HG03045 (cell line): ENCODE measurements at regions not wholly inside any gene's neighbourhood (a gene's known extent, or its start where the extent isn't known, plus 50 kb on each side); places are given as distances from the start of the nearest gene placed in this dataset.
"Not testable (repeated sequence)": the region's sequence is repeated elsewhere in the genome, so short reads cannot be mapped to it uniquely, and the experiment has no call there.

ENCODE experiments used
- ATAC-seq: cut with Tn5 transposase; IDR thresholded peaks from one replicate; pipeline ENCODE4 v1.9.1; 2021; ENCODE audit warnings: mild to moderate bottlenecking, moderate library complexity; ENCODE audit not compliant: unreplicated experiment

DNA sequence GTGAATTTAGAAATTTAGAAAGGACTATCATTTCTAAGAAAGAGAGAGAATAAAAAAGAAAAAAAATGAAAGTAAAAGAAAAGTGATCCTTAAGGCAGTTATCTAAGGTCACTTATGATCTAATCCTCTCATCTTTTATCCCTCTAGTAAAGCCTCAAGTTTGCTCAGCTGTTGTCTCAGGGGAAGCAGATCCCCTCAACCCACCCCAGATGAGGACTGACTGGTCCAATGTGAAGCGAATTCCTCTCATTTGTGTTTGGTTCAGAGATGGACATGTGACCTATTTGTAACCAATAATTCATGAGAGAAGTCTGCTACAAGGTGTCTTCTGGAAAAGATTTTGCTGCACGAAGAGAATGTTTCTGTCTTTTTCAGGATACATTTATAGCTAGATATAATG, 1591.3 kb downstream of the ADGRL3 start:
- no peak for ATAC-seq

DNA sequence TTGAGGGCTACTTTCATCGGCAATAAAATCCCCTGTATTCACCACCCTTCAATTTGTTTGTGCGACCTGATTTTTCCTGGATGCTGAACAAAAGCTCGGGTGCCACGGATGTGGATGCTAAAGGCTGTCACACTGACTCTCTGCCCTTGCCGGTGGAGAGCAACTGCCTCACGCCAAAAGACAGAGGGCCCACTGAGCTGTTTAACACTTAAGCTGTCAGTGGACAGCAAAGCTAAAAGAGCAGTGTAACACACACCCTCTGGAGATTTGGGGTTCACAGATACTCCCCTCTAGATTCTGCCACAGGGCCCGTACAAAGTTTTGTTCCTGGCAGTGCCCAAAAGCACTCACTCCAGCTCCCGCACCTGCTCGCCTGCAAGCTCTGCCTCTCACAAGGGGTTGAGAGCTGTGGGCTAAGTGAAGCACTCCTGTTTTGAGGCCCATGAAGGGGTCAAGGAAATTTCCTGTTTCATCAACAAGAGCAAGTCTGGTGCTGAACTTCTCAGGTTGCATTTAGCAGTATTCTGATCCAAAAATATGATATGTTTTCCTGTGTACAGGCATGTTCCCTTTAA, 1571.9 kb downstream of the ADGRL3 start:
- ATAC-seq: no peak

DNA sequence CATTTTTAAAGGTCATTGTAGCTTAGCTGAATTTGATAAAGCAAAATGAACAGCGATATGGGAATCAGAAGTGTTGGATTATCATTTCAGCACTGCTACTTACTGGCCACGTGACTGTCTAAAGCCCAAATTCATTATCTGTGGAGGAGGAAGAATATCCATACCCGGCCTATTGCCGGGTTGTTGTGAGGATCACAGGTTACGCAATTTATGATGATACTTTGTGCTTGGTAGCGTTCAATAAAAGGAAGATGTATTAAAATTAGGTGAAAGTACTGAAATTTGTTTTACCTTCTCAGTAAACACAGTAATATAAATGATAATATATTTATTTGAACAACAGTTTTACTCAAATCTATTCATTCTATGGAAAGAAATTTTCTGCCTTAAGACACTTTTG, 1540.2 kb downstream of the ADGRL3 start:
- no peak for ATAC-seq

- no peak for ATAC-seq
Observed at GRCh38 chr4:62717154-62717553, 1517.0 kb downstream of the ADGRL3 start.

DNA sequence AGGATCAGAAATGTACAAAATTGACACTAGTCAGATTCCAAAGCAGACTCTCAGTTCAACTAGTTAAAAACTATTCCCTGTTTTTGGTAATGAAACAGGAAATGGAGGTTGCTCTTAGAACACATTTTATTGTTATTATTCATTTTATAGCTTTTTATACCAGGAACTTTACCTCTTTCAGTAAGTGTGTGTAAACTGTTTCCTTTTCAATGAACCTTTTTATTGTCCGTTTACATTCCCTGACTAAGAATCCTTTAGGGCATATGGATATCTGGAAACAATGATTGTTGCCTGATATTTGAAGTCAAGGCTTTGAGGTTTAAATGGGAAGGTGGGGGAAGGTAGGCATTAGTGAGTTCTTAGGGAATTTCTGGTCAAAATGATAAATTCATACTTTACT, 1511.4 kb downstream of the ADGRL3 start:
- ATAC-seq: no peak

DNA sequence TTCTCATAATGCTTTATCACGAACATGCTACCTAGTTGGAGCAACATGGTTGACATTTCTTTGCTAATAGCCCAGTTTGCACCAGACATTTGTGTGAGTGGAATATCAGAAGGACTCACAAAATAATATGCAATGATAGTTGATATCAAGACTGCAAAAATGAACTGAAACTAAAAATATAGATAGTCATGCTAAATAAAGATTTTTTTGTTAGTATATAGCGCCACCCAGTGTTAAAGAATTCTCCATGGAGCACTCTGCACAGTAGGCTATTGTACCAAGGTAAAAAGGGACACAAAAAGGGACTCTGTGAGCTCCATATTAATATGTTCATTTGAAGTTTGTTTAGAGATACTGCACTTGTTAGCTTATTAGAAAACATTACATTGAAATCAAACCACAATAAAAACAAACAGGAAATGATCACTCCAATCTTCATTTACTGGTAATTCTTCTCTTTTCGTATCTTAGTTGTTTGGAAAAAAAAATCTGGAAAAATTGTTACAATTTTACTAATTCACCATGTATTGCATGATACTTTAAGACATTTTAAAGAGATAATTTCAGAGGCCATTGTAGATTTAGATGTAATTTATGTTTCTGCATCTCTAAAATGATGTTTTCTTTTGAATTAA, 1509.6 kb downstream of the ADGRL3 start:
- ATAC-seq: no peak

GRCh38 chr4:62706423-62706822, 1506.3 kb downstream of the ADGRL3 start:
- no peak for ATAC-seq

DNA sequence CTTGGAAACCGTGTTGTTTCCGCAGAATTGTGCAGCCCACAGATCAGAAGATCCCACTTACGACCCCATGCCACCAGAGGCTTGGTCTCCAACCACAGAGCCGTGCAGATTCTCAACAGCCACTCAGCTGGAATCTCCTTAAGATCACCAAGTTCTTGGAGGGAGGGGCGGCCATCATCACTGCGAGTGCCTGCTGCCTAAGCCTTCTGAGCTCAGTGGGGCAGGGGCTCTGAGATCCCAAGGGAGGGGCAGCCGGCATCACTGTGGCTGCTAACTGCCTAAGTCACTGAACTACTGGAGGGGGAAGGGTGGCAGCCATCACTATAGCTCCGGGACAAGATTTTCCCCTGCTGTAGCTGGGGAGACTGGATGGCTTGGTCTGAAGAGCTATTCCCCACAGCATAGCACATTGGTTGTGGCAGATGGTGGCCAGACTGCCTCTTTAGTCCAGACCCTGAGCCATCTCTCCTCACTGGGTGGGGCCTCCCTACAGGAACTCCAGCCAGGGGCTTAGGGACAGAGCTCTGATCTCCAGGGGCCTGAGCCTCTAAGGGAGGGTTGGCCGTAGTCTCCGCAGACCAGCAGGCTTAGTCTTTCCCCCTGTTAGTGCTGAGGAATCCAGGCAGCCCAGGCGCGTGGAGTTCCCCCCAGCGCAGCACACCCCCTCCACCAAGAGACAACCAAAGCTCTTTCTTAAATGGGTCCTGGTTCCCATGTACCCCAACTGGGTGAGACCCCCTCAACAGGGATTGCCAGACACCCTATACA, 1483.9 kb downstream of the ADGRL3 start:
- no peak for ATAC-seq

- ATAC-seq: no peak
Observed at GRCh38 chr4:62676962-62677361, 1476.8 kb downstream of the ADGRL3 start.

DNA sequence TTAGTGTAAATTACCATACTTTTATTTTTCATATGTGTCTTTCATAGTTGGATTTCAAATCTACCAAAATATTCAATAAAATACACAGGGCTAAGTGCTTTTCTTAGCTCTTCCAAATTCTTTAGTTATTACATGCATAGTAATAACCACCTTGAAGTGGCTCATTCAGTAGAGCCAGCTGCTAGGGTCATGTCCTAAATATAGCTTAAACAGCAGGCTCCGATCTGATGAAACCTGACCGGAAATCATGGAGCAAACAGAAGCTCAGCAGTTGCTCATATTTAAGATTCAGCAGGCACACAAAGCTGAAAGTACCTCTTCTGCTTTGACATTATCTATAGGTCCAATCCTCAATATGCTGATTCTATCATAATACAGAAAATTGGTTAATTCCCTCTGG, 1470.4 kb downstream of the ADGRL3 start:
- ATAC-seq: no peak

GRCh38 chr4:62661821-62662220, 1461.7 kb downstream of the ADGRL3 start:
- no peak for ATAC-seq

DNA sequence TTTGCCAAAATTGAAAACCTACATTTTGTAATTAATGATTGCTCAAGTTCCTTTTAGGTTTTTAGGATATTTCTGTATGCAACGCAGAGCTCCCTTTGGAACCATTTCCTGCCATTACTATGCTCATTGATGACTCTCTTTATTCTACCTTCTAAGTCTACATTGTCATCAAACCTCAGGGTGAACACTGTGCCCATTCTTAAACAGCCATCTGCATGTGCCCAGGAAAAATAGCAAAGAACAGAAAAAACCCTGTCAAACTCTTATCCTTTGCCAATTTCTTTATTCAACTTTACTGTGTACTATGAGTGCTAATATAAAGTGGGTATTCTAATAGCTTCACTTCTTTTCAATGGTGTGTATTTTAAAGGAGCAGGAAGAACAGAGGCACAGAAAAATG, 1455.9 kb downstream of the ADGRL3 start:
- ATAC-seq: no peak

DNA sequence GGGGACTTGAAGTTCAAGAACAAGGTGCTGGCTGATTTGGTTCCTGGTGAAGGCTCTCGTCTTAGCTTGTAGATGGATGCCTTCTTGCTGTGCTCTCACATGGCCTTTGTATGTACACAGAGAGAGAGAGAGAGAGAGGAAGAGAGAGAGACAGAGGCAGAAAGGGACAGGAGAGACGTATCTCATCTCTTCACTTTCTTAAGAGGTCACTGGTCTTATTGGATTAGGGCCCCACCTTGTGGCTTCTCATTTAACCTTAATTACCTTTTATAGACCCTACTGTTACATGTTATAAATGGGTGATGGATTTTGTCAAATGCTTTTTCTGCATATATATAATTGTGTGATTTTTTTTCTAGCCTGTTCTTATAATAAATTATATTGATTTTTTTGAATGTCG, 1444.2 kb downstream of the ADGRL3 start:
- ATAC-seq: no peak

- no peak for ATAC-seq
Observed at GRCh38 chr4:62640296-62640695, 1440.2 kb downstream of the ADGRL3 start.

- ATAC-seq: no peak
Observed at GRCh38 chr4:62627671-62628070, 1427.5 kb downstream of the ADGRL3 start.

GRCh38 chr4:62627141-62627540, 1427.0 kb downstream of the ADGRL3 start:
- ATAC-seq: no peak

DNA sequence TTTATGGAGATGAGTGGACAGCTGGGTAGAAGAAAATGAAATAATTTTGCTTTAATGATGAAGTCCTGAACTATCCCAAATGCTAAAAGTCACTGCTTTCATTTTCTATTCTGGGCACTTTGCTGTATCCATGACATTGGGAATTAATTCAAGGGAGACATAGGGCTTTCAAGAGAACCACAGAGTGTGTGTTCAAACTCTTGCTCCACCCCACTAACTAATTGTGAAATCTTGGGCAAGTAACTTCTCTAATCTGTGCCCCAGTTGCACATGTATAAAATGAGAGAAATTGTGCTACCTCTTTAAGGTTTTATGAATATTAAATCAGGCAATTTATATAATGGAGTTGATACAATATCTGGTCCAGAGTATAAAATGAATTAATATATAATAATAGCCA, 1422.0 kb downstream of the ADGRL3 start:
- no peak for ATAC-seq

- no peak for ATAC-seq
Observed at GRCh38 chr4:62619971-62620370, 1419.8 kb downstream of the ADGRL3 start.

DNA sequence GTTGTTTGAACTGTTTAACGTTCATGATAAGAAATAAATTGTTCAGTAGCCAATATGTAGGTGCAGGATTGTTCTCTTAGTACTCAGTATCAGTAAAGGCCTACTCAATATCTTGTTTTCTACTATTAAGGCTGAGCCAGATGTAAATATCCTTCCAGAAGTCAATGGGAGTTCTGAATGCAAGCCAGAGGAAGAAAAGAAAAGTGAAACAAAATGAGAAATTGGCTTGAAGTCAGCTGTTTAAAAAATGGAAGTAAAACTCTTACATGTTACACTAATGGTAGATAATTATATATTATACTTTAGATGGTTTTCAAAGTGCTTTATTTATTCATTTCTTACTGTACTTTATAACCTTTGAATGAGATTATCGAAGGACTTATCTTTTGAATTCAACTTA, 1417.9 kb downstream of the ADGRL3 start:
- ATAC-seq: no peak

DNA sequence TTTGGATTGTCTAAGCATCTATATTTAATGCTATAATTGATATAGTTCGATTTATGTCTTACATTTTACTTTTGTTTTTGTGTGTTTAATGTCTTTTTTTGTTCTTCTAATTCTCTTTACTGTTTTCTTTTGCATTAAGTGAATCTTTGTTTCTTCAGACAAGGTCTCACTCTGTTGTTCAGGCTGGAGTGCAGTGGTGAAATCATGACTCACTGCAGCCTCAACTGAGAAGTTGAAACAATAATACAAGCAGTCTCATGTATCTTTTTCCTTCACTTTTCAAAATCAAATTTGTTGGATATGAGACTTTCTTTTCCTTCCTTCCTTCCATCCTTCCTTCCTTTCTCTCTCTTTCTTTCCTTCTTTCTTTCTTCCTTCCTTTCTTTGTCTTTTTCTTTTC, 1401.6 kb downstream of the ADGRL3 start:
- ATAC-seq: no peak

- not testable (repeated sequence) for ATAC-seq
Observed at GRCh38 chr4:62595265-62595664, 1395.1 kb downstream of the ADGRL3 start.

- ATAC-seq: no peak
Observed at GRCh38 chr4:62591756-62592155, 1391.6 kb downstream of the ADGRL3 start.
